Upper lobe of right lung (tissue), 1 donor: ENCODE measurements at regions not wholly inside any gene's neighbourhood (a gene's known extent, or its start where the extent isn't known, plus 50 kb on each side); places are given as distances from the start of the nearest gene placed in this dataset.
A peak's percentile ranks its signal among the peaks of the same experiment; 100 is the strongest.

ENCODE experiments used
- ATAC-seq: fragments of 200-7000 bp; cut with Tn5 transposase; one replicate; pipeline ENCODE4 v1.9.1; 2020; ENCODE audit warnings: mild to moderate bottlenecking, moderate library complexity
- DNase-seq: peaks from one replicate; pipeline ENCODE4 v3.0.0-alpha.2; 2020
- H3K27ac ChIP-seq: fragments of 200-600 bp; one replicate; pipeline ENCODE4 v1.8.0; 2022
- H3K27me3 ChIP-seq: fragments of 200-600 bp; one replicate; pipeline ENCODE4 v1.8.0; 2022; ENCODE audit warnings: mild to moderate bottlenecking
- H3K36me3 ChIP-seq: fragments of 200-600 bp; one replicate; pipeline ENCODE4 v1.8.0; 2022
- H3K4me1 ChIP-seq: fragments of 200-600 bp; one replicate; pipeline ENCODE4 v1.8.0; 2022
- H3K4me3 ChIP-seq: fragments of 200-600 bp; one replicate; pipeline ENCODE4 v1.8.0; 2022; ENCODE audit warnings: mild to moderate bottlenecking
- H3K9me3 ChIP-seq: fragments of 200-600 bp; one replicate; pipeline ENCODE4 v1.8.0; 2022
- CTCF ChIP-seq: fragments of 200-600 bp; IDR thresholded peaks from one replicate; pipeline ENCODE4 v1.8.0; 2022; ENCODE audit warnings: antibody characterized with exemption
- intact Hi-C: fragments of 100-400 bp; cut with DNase I; formaldehyde crosslinking; loops from one replicate; pipeline ENCODE4 v1.11.0; 2022
- donor health status: DM: no; HTN: yes; CAD: no; lungs with severe emphysema.

- no peak for ATAC-seq
- no peak for DNase-seq
- Histone ChIP-seq H3K4me3 (no peak overlapping the region), H3K36me3 (no peaks in the 10 kb centered on the region), H3K27ac (no peak overlapping the region), H3K27me3 (peaks cover 3% of the 10 kb centered on the region), H3K9me3 (no peaks in the 10 kb centered on the region), H3K4me1 (no peaks in the 10 kb centered on the region)
- intact Hi-C loops, result no loop called here
- TF ChIP-seq CTCF, result no peak
Observed at GRCh38 chr16:51773071-51773890, 622.2 kb upstream of the SALL1 start.

- intact Hi-C loops, result no loop called here
- DNase-seq, result no peak
- TF ChIP-seq CTCF, result no peak
- Histone ChIP-seq H3K9me3 (no peaks in the 10 kb centered on the region), H3K27me3 (peaks cover 8% of the 10 kb centered on the region), H3K27ac (no peak overlapping the region), H3K4me3 (no peak overlapping the region), H3K36me3 (no peaks in the 10 kb centered on the region), H3K4me1 (no peaks in the 10 kb centered on the region)
- no peak for ATAC-seq
Observed at GRCh38 chr16:51766739-51767138, 615.7 kb upstream of the SALL1 start.

- no peak overlapping the region for H3K4me3 ChIP-seq
- H3K4me1 ChIP-seq, result no peaks in the 10 kb centered on the region
- H3K27ac ChIP-seq, result no peak overlapping the region
- H3K27me3 ChIP-seq, result peaks cover 4% of the 10 kb centered on the region
- DNase-seq (no peak), ATAC-seq (no peak)
- no peaks in the 10 kb centered on the region for H3K36me3 ChIP-seq
- no peaks in the 10 kb centered on the region for H3K9me3 ChIP-seq
- intact Hi-C loops, result no loop called here
- no peak for TF ChIP-seq CTCF
Observed at GRCh38 chr16:51763072-51763661, 612.1 kb upstream of the SALL1 start.

GRCh38 chr16:51762081-51762996 is 611.3 kb upstream of the SALL1 start:
- DNase-seq (peak; percentile 85), ATAC-seq (peak; percentile 96)
- H3K36me3 ChIP-seq, result no peaks in the 10 kb centered on the region
- no peaks in the 10 kb centered on the region for H3K9me3 ChIP-seq
- peak; percentile 80 for TF ChIP-seq CTCF
- intact Hi-C loops, result no loop called here
- H3K27me3 ChIP-seq, result no peaks in the 10 kb centered on the region
- H3K27ac ChIP-seq, result no peak overlapping the region
- H3K4me1 ChIP-seq, result no peaks in the 10 kb centered on the region
- no peak overlapping the region for H3K4me3 ChIP-seq

GRCh38 chr16:51761001-51761400 is 609.9 kb upstream of the SALL1 start:
- no peak for TF ChIP-seq CTCF
- Histone ChIP-seq H3K4me3 (no peak overlapping the region), H3K27me3 (no peaks in the 10 kb centered on the region), H3K4me1 (no peaks in the 10 kb centered on the region), H3K36me3 (no peaks in the 10 kb centered on the region), H3K9me3 (no peaks in the 10 kb centered on the region), H3K27ac (no peak overlapping the region)
- intact Hi-C loops, result no loop called here
- no peak for ATAC-seq
- DNase-seq, result no peak
